ENCODE measurements at regions not wholly inside any gene's neighbourhood (a gene's known extent, or its start where the extent isn't known, plus 50 kb on each side); places are given as distances from the start of the nearest gene placed in this dataset.

DNA sequence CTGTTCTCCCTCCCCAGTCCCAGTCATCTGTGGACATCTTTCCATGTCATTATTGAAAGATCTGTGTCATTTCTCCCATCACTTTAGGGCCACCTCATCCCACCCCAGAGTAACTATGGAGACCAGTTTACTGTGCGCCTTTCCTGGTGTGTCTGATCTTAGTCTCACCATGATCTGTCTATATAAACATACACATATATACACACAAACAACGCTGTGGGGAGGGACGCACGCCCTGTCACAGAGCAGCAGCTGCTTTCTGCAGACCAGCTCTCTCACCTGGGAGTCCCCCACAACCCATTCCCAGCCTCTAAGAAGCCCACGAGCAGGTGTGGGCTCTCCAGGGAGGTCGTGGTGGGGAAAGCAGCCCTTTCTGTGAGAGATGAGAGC, 68.1 kb upstream of the TOX2 start (continued):
- TF ChIP-seq, protein P1, sequence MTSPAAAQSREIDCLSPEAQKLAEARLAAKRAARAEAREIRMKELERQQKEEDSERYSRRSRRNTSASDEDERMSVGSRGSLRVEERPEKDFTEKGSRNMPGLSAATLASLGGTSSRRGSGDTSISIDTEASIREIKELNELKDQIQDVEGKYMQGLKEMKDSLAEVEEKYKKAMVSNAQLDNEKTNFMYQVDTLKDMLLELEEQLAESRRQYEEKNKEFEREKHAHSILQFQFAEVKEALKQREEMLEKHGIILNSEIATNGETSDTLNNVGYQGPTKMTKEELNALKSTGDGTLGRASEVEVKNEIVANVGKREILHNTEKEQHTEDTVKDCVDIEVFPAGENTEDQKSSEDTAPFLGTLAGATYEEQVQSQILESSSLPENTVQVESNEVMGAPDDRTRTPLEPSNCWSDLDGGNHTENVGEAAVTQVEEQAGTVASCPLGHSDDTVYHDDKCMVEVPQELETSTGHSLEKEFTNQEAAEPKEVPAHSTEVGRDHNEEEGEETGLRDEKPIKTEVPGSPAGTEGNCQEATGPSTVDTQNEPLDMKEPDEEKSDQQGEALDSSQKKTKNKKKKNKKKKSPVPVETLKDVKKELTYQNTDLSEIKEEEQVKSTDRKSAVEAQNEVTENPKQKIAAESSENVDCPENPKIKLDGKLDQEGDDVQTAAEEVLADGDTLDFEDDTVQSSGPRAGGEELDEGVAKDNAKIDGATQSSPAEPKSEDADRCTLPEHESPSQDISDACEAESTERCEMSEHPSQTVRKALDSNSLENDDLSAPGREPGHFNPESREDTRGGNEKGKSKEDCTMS (CRISPR knock-in tag; conservative IDR thresholded peaks at IDR 0.05), result no peak
- TF ChIP-seq KDM5B (CRISPR knock-in tag; IDR thresholded peaks at IDR 0.05; ENCODE audit: borderline replicate concordance) (no peak), CENPX (CRISPR knock-in tag; IDR thresholded peaks at IDR 0.05) (no peak), ZNF329 (CRISPR knock-in tag; IDR thresholded peaks at IDR 0.05; ENCODE audit: low read depth) (no peak), DNMT3B (CRISPR knock-in tag; conservative IDR thresholded peaks at IDR 0.05) (no peak), ELK4 (CRISPR knock-in tag; IDR thresholded peaks at IDR 0.05; ENCODE audit: borderline replicate concordance) (no peak), STAG1 (CRISPR knock-in tag; IDR thresholded peaks at IDR 0.05) (no peak), FOXO4 (CRISPR knock-in tag; conservative IDR thresholded peaks at IDR 0.05) (no peak), TBL1XR1 (IDR thresholded peaks at IDR 0.05; ENCODE audit: borderline replicate concordance, low read length, partially characterized antibody) (no peak)
- TF ChIP-seq, protein P2, sequence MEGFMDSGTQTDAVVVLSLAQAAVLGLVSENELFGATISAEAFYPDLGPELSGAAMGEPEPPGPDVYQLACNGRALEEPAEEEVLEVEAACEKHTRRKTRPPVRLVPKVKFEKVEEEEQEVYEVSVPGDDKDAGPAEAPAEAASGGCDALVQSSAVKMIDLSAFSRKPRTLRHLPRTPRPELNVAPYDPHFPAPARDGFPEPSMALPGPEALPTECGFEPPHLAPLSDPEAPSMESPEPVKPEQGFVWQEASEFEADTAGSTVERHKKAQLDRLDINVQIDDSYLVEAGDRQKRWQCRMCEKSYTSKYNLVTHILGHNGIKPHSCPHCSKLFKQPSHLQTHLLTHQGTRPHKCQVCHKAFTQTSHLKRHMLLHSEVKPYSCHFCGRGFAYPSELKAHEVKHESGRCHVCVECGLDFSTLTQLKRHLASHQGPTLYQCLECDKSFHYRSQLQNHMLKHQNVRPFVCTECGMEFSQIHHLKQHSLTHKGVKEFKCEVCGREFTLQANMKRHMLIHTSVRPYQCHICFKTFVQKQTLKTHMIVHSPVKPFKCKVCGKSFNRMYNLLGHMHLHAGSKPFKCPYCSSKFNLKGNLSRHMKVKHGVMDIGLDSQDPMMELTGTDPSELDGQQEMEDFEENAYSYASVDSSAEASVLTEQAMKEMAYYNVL (CRISPR knock-in tag; IDR thresholded peaks at IDR 0.05; ENCODE audit: borderline replicate concordance), result no peak
- TF ChIP-seq, protein P3, sequence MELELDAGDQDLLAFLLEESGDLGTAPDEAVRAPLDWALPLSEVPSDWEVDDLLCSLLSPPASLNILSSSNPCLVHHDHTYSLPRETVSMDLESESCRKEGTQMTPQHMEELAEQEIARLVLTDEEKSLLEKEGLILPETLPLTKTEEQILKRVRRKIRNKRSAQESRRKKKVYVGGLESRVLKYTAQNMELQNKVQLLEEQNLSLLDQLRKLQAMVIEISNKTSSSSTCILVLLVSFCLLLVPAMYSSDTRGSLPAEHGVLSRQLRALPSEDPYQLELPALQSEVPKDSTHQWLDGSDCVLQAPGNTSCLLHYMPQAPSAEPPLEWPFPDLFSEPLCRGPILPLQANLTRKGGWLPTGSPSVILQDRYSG (CRISPR knock-in tag; IDR thresholded peaks at IDR 0.05), result no peak
- TF ChIP-seq, protein P4, sequence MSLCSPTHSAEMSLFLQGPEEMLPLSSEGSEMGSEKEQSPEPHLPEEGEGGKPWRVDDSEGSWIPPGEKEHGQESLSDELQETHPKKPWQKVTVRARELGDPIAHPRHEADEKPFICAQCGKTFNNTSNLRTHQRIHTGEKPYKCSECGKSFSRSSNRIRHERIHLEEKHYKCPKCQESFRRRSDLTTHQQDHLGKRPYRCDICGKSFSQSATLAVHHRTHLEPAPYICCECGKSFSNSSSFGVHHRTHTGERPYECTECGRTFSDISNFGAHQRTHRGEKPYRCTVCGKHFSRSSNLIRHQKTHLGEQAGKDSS (CRISPR knock-in tag; IDR thresholded peaks at IDR 0.05; ENCODE audit: borderline replicate concordance, low read depth), result no peak

All from HepG2 (cell line).